Fibroblast of lung (primary cell): ENCODE measurements at regions not wholly inside any gene's neighbourhood (a gene's known extent, or its start where the extent isn't known, plus 50 kb on each side); places are given as distances from the start of the nearest gene placed in this dataset.

Experiments
- CTCF ChIP-seq, 2 donors: IDR thresholded peaks in 1 of 2; conservative IDR thresholded peaks in 1 of 2; 1 replicate in 1 of 2; 2 replicates in 1 of 2; pipeline ENCODE4 v1.5.1; 2011 to 2012; ENCODE audit warnings: low read length in 2 of 2, control low read depth in 1 of 2, inconsistent platforms in 1 of 2, low read depth in 1 of 2, mild to moderate bottlenecking in 1 of 2
- EZH2 ChIP-seq: IDR thresholded peaks from 2 replicates; pipeline ENCODE4 v1.5.1; 2012; ENCODE audit warnings: low read length, control low read depth, mild to moderate bottlenecking; ENCODE audit errors: missing control alignments

- TF ChIP-seq CTCF (conservative IDR thresholded peaks at IDR 0.05 in 1 of 2, IDR thresholded peaks at IDR 0.05 in 1 of 2; ENCODE audit: low read depth in 1 of 2, low read length in 2 of 2) = no peak
- TF ChIP-seq EZH2 = no peak
Measured at GRCh38 chr18:71168557-71169145, 879.8 kb downstream of the SOCS6 start.
